ENCODE measurements at regions not wholly inside any gene's neighbourhood (a gene's known extent, or its start where the extent isn't known, plus 50 kb on each side); places are given as distances from the start of the nearest gene placed in this dataset.
"Not testable (repeated sequence)": the region's sequence is repeated elsewhere in the genome, so short reads cannot be mapped to it uniquely, and the experiment has no call there.

- DNase-seq (ENCODE audit: low read depth in 1 of 2, low spot score in 1 of 2), result no peak
- no peak for TF ChIP-seq JUND (IDR thresholded peaks at IDR 0.05; ENCODE audit: low read depth)
- in situ Hi-C loops (cut with HindIII; ENCODE audit: low pct_unique_long_range_greater_than_20kb, low sequenced_read_pairs), result no loop called here
Observed at GRCh38 chr6:8628063-8628462, 192.7 kb upstream of the SLC35B3 start.

GRCh38 chr6:8627085-8627861 is 191.9 kb upstream of the SLC35B3 start:
- in situ Hi-C loops (cut with HindIII; ENCODE audit: low pct_unique_long_range_greater_than_20kb, low sequenced_read_pairs), result no loop called here
- no peak for DNase-seq (ENCODE audit: low read depth in 1 of 2, low spot score in 1 of 2)
- TF ChIP-seq JUND (IDR thresholded peaks at IDR 0.05; ENCODE audit: low read depth), result no peak

GRCh38 chr6:8624665-8625064 is 189.3 kb upstream of the SLC35B3 start:
- DNase-seq (ENCODE audit: low read depth in 1 of 2, low spot score in 1 of 2), result no peak
- no peak for TF ChIP-seq JUND (IDR thresholded peaks at IDR 0.05; ENCODE audit: low read depth)
- in situ Hi-C loops (cut with HindIII; ENCODE audit: low pct_unique_long_range_greater_than_20kb, low sequenced_read_pairs), result no loop called here

GRCh38 chr6:8623441-8623840 is 188.1 kb upstream of the SLC35B3 start:
- no peak for TF ChIP-seq JUND (IDR thresholded peaks at IDR 0.05; ENCODE audit: low read depth)
- in situ Hi-C loops (cut with HindIII; ENCODE audit: low pct_unique_long_range_greater_than_20kb, low sequenced_read_pairs), result no loop called here
- no peak for DNase-seq (ENCODE audit: low read depth in 1 of 2, low spot score in 1 of 2)

GRCh38 chr6:8619853-8620252 is 184.5 kb upstream of the SLC35B3 start:
- no peak for TF ChIP-seq JUND (IDR thresholded peaks at IDR 0.05; ENCODE audit: low read depth)
- DNase-seq (ENCODE audit: low read depth in 1 of 2, low spot score in 1 of 2), result no peak
- in situ Hi-C loops (cut with HindIII; ENCODE audit: low pct_unique_long_range_greater_than_20kb, low sequenced_read_pairs), result no loop called here

- peak in 1 of 2 experiments; percentile 5 for DNase-seq (ENCODE audit: low read depth in 1 of 2, low spot score in 1 of 2)
- in situ Hi-C loops (cut with HindIII; ENCODE audit: low pct_unique_long_range_greater_than_20kb, low sequenced_read_pairs), result not testable (repeated sequence)
Observed at GRCh38 chr6:8619408-8619807, 184.1 kb upstream of the SLC35B3 start.

GRCh38 chr6:8608737-8609136 is 173.4 kb upstream of the SLC35B3 start:
- DNase-seq (ENCODE audit: low read depth in 1 of 2, low spot score in 1 of 2), result no peak
- TF ChIP-seq JUND (IDR thresholded peaks at IDR 0.05; ENCODE audit: low read depth), result no peak
- in situ Hi-C loops (cut with HindIII; ENCODE audit: low pct_unique_long_range_greater_than_20kb, low sequenced_read_pairs), result no loop called here

GRCh38 chr6:8589941-8590729 is 154.8 kb upstream of the SLC35B3 start:
- TF ChIP-seq JUND (IDR thresholded peaks at IDR 0.05; ENCODE audit: low read depth), result no peak
- DNase-seq (ENCODE audit: low read depth in 1 of 2, low spot score in 1 of 2), result peak in 1 of 2 experiments; percentile 44
- in situ Hi-C loops (cut with HindIII; ENCODE audit: low pct_unique_long_range_greater_than_20kb, low sequenced_read_pairs), result no loop called here

GRCh38 chr6:8588176-8588575 is 152.8 kb upstream of the SLC35B3 start:
- no peak for TF ChIP-seq JUND (IDR thresholded peaks at IDR 0.05; ENCODE audit: low read depth)
- in situ Hi-C loops (cut with HindIII; ENCODE audit: low pct_unique_long_range_greater_than_20kb, low sequenced_read_pairs), result no loop called here
- no peak for DNase-seq (ENCODE audit: low read depth in 1 of 2, low spot score in 1 of 2)

- no peak for TF ChIP-seq JUND (IDR thresholded peaks at IDR 0.05; ENCODE audit: low read depth)
- no peak for DNase-seq (ENCODE audit: low read depth in 1 of 2, low spot score in 1 of 2)
- in situ Hi-C loops (cut with HindIII; ENCODE audit: low pct_unique_long_range_greater_than_20kb, low sequenced_read_pairs), result no loop called here
Observed at GRCh38 chr6:8583291-8583690, 147.9 kb upstream of the SLC35B3 start.

- TF ChIP-seq JUND (IDR thresholded peaks at IDR 0.05; ENCODE audit: low read depth), result no peak
- in situ Hi-C loops (cut with HindIII; ENCODE audit: low pct_unique_long_range_greater_than_20kb, low sequenced_read_pairs), result no loop called here
- DNase-seq (ENCODE audit: low read depth in 1 of 2, low spot score in 1 of 2), result no peak
Observed at GRCh38 chr6:8579372-8579771, 144.0 kb upstream of the SLC35B3 start.

GRCh38 chr6:8578006-8578405 is 142.7 kb upstream of the SLC35B3 start:
- no peak for DNase-seq (ENCODE audit: low read depth in 1 of 2, low spot score in 1 of 2)
- in situ Hi-C loops (cut with HindIII; ENCODE audit: low pct_unique_long_range_greater_than_20kb, low sequenced_read_pairs), result no loop called here

GRCh38 chr6:8574749-8575468 is 139.6 kb upstream of the SLC35B3 start:
- no peak for DNase-seq (ENCODE audit: low read depth in 1 of 2, low spot score in 1 of 2)
- in situ Hi-C loops (cut with HindIII; ENCODE audit: low pct_unique_long_range_greater_than_20kb, low sequenced_read_pairs), result no loop called here
- no peak for TF ChIP-seq JUND (IDR thresholded peaks at IDR 0.05; ENCODE audit: low read depth)

More at GRCh38 chr6:8578006-8578405, 142.7 kb upstream of the SLC35B3 start:
- no peak for TF ChIP-seq JUND (IDR thresholded peaks at IDR 0.05; ENCODE audit: low read depth)

All from T47D (cell line).